Nephron progenitor cell (in vitro differentiated cells): ENCODE measurements at regions not wholly inside any gene's neighbourhood (a gene's known extent, or its start where the extent isn't known, plus 50 kb on each side); places are given as distances from the start of the nearest gene placed in this dataset.

ENCODE experiments used
- DNase-seq: peaks from one replicate; pipeline ENCODE4 v3.0.0; 2021
- H3K27ac Mint-ChIP-seq: 2 replicates; pipeline ENCODE4 v1.8.0; 2021; ENCODE audit warnings: mild to moderate bottlenecking, moderate library complexity, mixed read lengths
- H3K27me3 Mint-ChIP-seq: 2 replicates; pipeline ENCODE4 v1.8.0; 2021; ENCODE audit warnings: mild to moderate bottlenecking, low read depth, mixed read lengths; ENCODE audit not compliant: poor library complexity
- H3K36me3 Mint-ChIP-seq: 2 replicates; pipeline ENCODE4 v1.8.0; 2021; ENCODE audit warnings: low read depth, mixed read lengths
- H3K4me1 Mint-ChIP-seq: 2 replicates; pipeline ENCODE4 v1.8.0; 2021; ENCODE audit warnings: mixed read lengths
- H3K4me3 Mint-ChIP-seq: 2 replicates; pipeline ENCODE4 v1.8.0; 2021; ENCODE audit warnings: mild to moderate bottlenecking, moderate library complexity, mixed read lengths
- H3K9me3 Mint-ChIP-seq: 2 replicates; pipeline ENCODE4 v1.8.0; 2021; ENCODE audit warnings: mild to moderate bottlenecking, moderate library complexity, mixed read lengths
- CTCF ChIP-seq: fragments of 200-600 bp; sonication (generic); IDR thresholded peaks from 2 replicates; pipeline ENCODE4 v1.5.0; 2021; ENCODE audit warnings: antibody characterized with exemption

- Mint-ChIP-seq H3K9me3 (no peaks in the 10 kb centered on the region), H3K4me1 (peaks cover 57% of the 10 kb centered on the region), H3K4me3 (no peak overlapping the region), H3K27ac (no peak overlapping the region), H3K36me3 (no peaks in the 10 kb centered on the region), H3K27me3 (peaks cover 4% of the 10 kb centered on the region)
- DNase-seq: no peak
- no peak for TF ChIP-seq CTCF
These were observed 64.0 kb upstream of the FIGN start for GRCh38 chr2:163799807-163800206.

- no peak for TF ChIP-seq CTCF
- Mint-ChIP-seq H3K36me3 (no peaks in the 10 kb centered on the region), H3K27ac (no peak overlapping the region), H3K27me3 (peaks cover 4% of the 10 kb centered on the region), H3K9me3 (no peaks in the 10 kb centered on the region), H3K4me1 (peaks cover 11% of the 10 kb centered on the region), H3K4me3 (no peak overlapping the region)
- no peak for DNase-seq
These were observed 58.8 kb upstream of the FIGN start for GRCh38 chr2:163794635-163795034.
